ENCODE measurements at regions not wholly inside any gene's neighbourhood (a gene's known extent, or its start where the extent isn't known, plus 50 kb on each side); places are given as distances from the start of the nearest gene placed in this dataset.

DNA sequence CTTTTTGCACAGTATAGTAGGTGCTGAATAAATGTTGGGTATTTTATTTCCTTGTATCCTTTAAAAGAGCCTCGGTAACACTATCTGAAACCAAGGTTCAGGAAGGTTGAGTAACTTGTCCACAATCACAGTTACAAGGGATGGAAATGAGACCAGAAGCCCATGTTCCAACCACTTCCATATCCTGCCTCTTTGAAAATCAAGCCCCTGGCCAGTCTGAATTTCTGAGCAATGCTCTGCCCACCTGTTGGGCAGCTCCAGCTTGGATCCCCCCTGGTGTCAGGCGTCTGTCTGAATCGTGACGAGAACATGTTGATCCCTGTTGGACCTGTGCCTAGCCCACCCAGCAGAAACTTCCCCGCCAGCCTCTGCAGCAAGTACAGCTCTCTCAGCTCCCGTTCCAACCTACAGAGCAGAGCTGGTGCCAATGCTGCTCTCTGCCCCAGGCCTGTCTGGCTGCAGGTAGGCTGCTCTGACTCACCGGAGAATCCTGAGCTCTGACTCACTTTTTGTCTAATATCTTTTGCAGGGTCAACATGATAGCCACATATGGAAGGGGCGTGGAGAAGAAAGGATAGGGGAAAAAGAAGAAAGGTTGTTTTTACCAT is 595.5 kb downstream of the INHBA start:
- no peak for TF ChIP-seq EZH2phosphoT487 (IDR thresholded peaks at IDR 0.05; ENCODE audit: low read depth, severe bottlenecking, unreplicated experiment)
- TF ChIP-seq, protein P1, sequence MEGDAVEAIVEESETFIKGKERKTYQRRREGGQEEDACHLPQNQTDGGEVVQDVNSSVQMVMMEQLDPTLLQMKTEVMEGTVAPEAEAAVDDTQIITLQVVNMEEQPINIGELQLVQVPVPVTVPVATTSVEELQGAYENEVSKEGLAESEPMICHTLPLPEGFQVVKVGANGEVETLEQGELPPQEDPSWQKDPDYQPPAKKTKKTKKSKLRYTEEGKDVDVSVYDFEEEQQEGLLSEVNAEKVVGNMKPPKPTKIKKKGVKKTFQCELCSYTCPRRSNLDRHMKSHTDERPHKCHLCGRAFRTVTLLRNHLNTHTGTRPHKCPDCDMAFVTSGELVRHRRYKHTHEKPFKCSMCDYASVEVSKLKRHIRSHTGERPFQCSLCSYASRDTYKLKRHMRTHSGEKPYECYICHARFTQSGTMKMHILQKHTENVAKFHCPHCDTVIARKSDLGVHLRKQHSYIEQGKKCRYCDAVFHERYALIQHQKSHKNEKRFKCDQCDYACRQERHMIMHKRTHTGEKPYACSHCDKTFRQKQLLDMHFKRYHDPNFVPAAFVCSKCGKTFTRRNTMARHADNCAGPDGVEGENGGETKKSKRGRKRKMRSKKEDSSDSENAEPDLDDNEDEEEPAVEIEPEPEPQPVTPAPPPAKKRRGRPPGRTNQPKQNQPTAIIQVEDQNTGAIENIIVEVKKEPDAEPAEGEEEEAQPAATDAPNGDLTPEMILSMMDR (IDR thresholded peaks at IDR 0.05; ENCODE audit: poor library complexity) = no peak
